Breast epithelium (tissue), 3 donors: ENCODE measurements at regions not wholly inside any gene's neighbourhood (a gene's known extent, or its start where the extent isn't known, plus 50 kb on each side); places are given as distances from the start of the nearest gene placed in this dataset.

Source experiments
- CTCF ChIP-seq, 3 donors: fragments of 450-650 bp; IDR thresholded peaks; one replicate each; pipeline ENCODE4 v1.5.1; 2016 to 2017; ENCODE audit warnings: antibody characterized with exemption in 3 of 3, mild to moderate bottlenecking in 3 of 3, moderate library complexity in 3 of 3
- POLR2AphosphoS5 ChIP-seq, 3 donors: sonication (generic); formaldehyde crosslinking; IDR thresholded peaks; one replicate each; pipeline ENCODE4 v1.6.1; 2017; ENCODE audit warnings: antibody characterized with exemption in 3 of 3

- TF ChIP-seq POLR2AphosphoS5 (IDR thresholded peaks at IDR 0.05) (no peak), CTCF (IDR thresholded peaks at IDR 0.05) (no peak)
These were observed 166.0 kb downstream of the AHSP start for GRCh38 chr16:31693733-31694132.
